ENCODE measurements at regions not wholly inside any gene's neighbourhood (a gene's known extent, or its start where the extent isn't known, plus 50 kb on each side); places are given as distances from the start of the nearest gene placed in this dataset.

DNA sequence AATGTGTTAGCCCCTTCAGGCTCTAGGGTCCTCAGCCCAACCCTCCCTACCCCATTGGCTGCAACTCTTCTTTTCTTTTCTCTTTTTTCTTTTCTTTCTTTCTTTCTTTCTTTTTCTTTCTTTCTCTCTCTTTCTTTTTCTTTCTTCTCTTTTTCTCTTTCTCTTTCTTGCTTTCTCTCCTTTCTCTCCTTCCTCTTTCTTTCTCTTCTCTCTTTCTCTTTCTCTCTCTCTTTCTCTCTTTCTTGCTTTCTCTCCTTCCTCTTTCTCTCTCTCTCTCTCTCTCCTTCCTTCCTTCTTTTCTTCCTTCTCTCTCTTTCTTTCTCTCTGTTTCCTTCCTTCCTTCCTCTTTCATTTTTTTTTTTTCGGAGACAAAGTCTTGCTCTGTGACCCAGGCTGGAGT, 458.9 kb downstream of the TYW1 start:
- TF ChIP-seq, protein P1, sequence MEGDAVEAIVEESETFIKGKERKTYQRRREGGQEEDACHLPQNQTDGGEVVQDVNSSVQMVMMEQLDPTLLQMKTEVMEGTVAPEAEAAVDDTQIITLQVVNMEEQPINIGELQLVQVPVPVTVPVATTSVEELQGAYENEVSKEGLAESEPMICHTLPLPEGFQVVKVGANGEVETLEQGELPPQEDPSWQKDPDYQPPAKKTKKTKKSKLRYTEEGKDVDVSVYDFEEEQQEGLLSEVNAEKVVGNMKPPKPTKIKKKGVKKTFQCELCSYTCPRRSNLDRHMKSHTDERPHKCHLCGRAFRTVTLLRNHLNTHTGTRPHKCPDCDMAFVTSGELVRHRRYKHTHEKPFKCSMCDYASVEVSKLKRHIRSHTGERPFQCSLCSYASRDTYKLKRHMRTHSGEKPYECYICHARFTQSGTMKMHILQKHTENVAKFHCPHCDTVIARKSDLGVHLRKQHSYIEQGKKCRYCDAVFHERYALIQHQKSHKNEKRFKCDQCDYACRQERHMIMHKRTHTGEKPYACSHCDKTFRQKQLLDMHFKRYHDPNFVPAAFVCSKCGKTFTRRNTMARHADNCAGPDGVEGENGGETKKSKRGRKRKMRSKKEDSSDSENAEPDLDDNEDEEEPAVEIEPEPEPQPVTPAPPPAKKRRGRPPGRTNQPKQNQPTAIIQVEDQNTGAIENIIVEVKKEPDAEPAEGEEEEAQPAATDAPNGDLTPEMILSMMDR (IDR thresholded peaks at IDR 0.05; ENCODE audit: low read length, missing control alignments): no peak
- no peak overlapping the region for H3K4me3 ChIP-seq (replicated peaks; ENCODE audit: low read depth, low read length)
- DNase-seq (ENCODE audit: low read depth): no peak

- DNase-seq (ENCODE audit: low read depth): no peak
- TF ChIP-seq, protein P1 (IDR thresholded peaks at IDR 0.05; ENCODE audit: low read length, missing control alignments): no peak
- no peak overlapping the region for H3K4me3 ChIP-seq (replicated peaks; ENCODE audit: low read depth, low read length)
These were observed 466.2 kb downstream of the TYW1 start for GRCh38 chr7:67462781-67463191.

GRCh38 chr7:67463316-67463715, 466.7 kb downstream of the TYW1 start:
- no peak for DNase-seq (ENCODE audit: low read depth)
- TF ChIP-seq, protein P1 (IDR thresholded peaks at IDR 0.05; ENCODE audit: low read length, missing control alignments): no peak
- H3K4me3 ChIP-seq (replicated peaks; ENCODE audit: low read depth, low read length): no peak overlapping the region

GRCh38 chr7:67463983-67464382, 467.4 kb downstream of the TYW1 start:
- TF ChIP-seq, protein P1 (IDR thresholded peaks at IDR 0.05; ENCODE audit: low read length, missing control alignments): no peak
- H3K4me3 ChIP-seq (replicated peaks; ENCODE audit: low read depth, low read length): no peak overlapping the region
- DNase-seq (ENCODE audit: low read depth): no peak

DNA sequence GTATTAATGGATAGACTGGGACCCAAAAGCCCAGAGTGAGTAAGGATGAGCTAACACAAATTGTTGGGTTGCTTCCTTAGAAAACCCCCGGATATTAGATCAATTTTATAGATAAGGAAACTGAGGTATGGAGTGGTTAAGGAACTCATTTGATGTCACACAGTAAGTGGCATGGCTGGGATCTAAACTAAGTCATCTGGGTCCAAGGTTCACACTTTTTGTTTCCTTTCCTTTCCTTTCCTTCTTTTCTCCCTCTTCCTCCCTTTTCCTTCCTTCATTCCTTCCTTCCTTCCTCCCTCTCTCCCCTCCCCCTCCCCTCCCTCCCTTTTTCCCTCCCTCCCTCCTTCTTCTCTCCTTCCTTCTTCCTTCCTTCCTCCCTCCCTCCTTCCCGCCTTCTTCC, 469.5 kb downstream of the TYW1 start:
- TF ChIP-seq, protein P1 (IDR thresholded peaks at IDR 0.05; ENCODE audit: low read length, missing control alignments): no peak
- no peak for DNase-seq (ENCODE audit: low read depth)
- no peak overlapping the region for H3K4me3 ChIP-seq (replicated peaks; ENCODE audit: low read depth, low read length)

DNA sequence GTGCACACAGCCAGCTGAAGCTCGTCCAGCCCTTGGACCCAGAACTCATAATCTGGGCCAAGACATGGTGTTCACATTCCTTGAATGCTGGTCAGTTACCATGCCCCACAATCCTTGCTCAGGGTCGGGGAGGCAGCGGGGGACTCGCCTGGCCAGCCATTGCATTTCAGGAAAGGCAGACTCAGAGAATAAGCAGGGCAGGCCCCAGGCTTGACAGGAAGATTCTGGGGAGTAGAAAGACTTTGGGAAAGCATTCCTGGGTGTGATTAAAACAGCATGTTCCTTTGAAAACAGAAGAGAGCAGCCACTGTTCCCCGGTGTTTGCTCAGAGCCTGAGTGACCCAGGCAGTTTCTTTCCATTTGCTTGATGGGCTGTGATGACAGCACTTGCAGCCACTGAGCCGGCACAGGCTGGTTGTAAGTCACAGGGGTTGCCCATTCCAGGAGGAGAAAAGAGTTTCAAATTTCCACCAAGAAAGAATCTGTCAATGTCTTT, 473.7 kb downstream of the TYW1 start:
- TF ChIP-seq, protein P1 (IDR thresholded peaks at IDR 0.05; ENCODE audit: low read length, missing control alignments): no peak
- no peak overlapping the region for H3K4me3 ChIP-seq (replicated peaks; ENCODE audit: low read depth, low read length)
- DNase-seq (ENCODE audit: low read depth): no peak

DNA sequence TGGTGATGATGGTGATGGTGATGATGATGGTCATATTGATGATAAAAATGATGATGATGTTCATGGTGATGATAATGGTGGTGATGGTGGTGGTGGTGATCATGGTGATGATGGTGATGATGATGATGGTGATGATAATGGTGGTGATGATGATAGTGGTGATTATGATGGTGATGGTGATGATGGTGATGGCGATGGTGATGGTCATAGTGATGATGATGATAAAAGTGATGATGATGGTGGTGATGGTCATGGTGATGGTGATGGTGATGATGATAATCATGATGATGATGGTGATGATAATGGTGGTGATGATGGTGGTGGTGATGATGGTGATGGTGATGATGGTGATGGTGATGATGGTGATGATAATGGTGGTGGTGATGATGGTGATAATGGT, 478.7 kb downstream of the TYW1 start:
- H3K4me3 ChIP-seq (replicated peaks; ENCODE audit: low read depth, low read length): no peak overlapping the region
- TF ChIP-seq, protein P1 (IDR thresholded peaks at IDR 0.05; ENCODE audit: low read length, missing control alignments): no peak
- DNase-seq (ENCODE audit: low read depth): no peak
